Erythroblast (primary cell): ENCODE measurements at regions not wholly inside any gene's neighbourhood (a gene's known extent, or its start where the extent isn't known, plus 50 kb on each side); places are given as distances from the start of the nearest gene placed in this dataset.

Source experiments
- GATA1 ChIP-seq: IDR thresholded peaks from 2 replicates; pipeline ENCODE4 v1.6.1; 2011; ENCODE audit warnings: low read depth, mild to moderate bottlenecking, control low read depth, low read length, moderate library complexity
- POLR2A ChIP-seq: IDR thresholded peaks from 2 replicates; pipeline ENCODE4 v1.6.1; 2011; ENCODE audit warnings: mild to moderate bottlenecking, low read length

GRCh38 chr21:38909109-38909508, 103.4 kb downstream of the ETS2 start:
- TF ChIP-seq POLR2A (no peak), GATA1 (no peak)
